ENCODE measurements at regions not wholly inside any gene's neighbourhood (a gene's known extent, or its start where the extent isn't known, plus 50 kb on each side); places are given as distances from the start of the nearest gene placed in this dataset.

- no peak overlapping the region for H3K4me2 ChIP-seq (ENCODE audit: extremely low read depth, insufficient read depth, low read length)
- H3K4me3 ChIP-seq (replicated peaks in 1 of 4; ENCODE audit: control extremely low read depth in 1 of 4, insufficient read depth in 1 of 4, low read depth in 3 of 4, low read length in 4 of 4), result no peak overlapping the region
- H3K27ac ChIP-seq (ENCODE audit: insufficient read depth, low read length), result no peak overlapping the region
- no peak overlapping the region for H2AFZ ChIP-seq (ENCODE audit: low read length)
- no peaks in the 10 kb centered on the region for H3K27me3 ChIP-seq (ENCODE audit: control insufficient read depth, insufficient read depth, low read length)
- H3K79me2 ChIP-seq (ENCODE audit: control insufficient read depth, insufficient read depth, low read length), result no peaks in the 10 kb centered on the region
- H3K9me3 ChIP-seq (ENCODE audit: control insufficient read depth, insufficient read depth, low read depth, low read length), result no peaks in the 10 kb centered on the region
- H3K36me3 ChIP-seq (ENCODE audit: control insufficient read depth, insufficient read depth, low read length), result no peaks in the 10 kb centered on the region
- TF ChIP-seq CTCF (conservative IDR thresholded peaks at IDR 0.05 in 1 of 2, IDR thresholded peaks at IDR 0.05 in 1 of 2; ENCODE audit: low read depth in 1 of 2, low read length in 2 of 2), result no peak
- no peak for TF ChIP-seq EZH2 (IDR thresholded peaks at IDR 0.05; ENCODE audit: low read length, missing control alignments)
- H4K20me1 ChIP-seq (ENCODE audit: control insufficient read depth, extremely low read depth, insufficient read depth, low read length), result no peaks in the 10 kb centered on the region
- DNase-seq (ENCODE audit: low read depth in 2 of 2), result no peak
- H3K9ac ChIP-seq (ENCODE audit: insufficient read depth, low read length), result no peak overlapping the region
- no peaks in the 10 kb centered on the region for H3K4me1 ChIP-seq (ENCODE audit: control insufficient read depth, extremely low read depth, insufficient read depth, low read length)
Measured at GRCh38 chr16:9449597-9449996, 358.2 kb downstream of the HAPSTR1 start.

GRCh38 chr16:9457215-9457614 is 365.8 kb downstream of the HAPSTR1 start:
- Histone ChIP-seq H3K36me3 (ENCODE audit: control insufficient read depth, insufficient read depth, low read length) (no peaks in the 10 kb centered on the region), H3K79me2 (ENCODE audit: control insufficient read depth, insufficient read depth, low read length) (no peaks in the 10 kb centered on the region), H3K9me3 (ENCODE audit: control insufficient read depth, insufficient read depth, low read depth, low read length) (no peaks in the 10 kb centered on the region), H3K4me2 (ENCODE audit: extremely low read depth, insufficient read depth, low read length) (no peak overlapping the region), H3K27me3 (ENCODE audit: control insufficient read depth, insufficient read depth, low read length) (no peaks in the 10 kb centered on the region), H2AFZ (ENCODE audit: low read length) (no peak overlapping the region), H4K20me1 (ENCODE audit: control insufficient read depth, extremely low read depth, insufficient read depth, low read length) (no peaks in the 10 kb centered on the region), H3K9ac (ENCODE audit: insufficient read depth, low read length) (no peak overlapping the region), H3K4me3 (replicated peaks in 1 of 4; ENCODE audit: control extremely low read depth in 1 of 4, insufficient read depth in 1 of 4, low read depth in 3 of 4, low read length in 4 of 4) (no peak overlapping the region), H3K27ac (ENCODE audit: insufficient read depth, low read length) (no peak overlapping the region), H3K4me1 (ENCODE audit: control insufficient read depth, extremely low read depth, insufficient read depth, low read length) (no peaks in the 10 kb centered on the region)
- no peak for DNase-seq (ENCODE audit: low read depth in 2 of 2)
- TF ChIP-seq EZH2 (IDR thresholded peaks at IDR 0.05; ENCODE audit: low read length, missing control alignments) (no peak), CTCF (conservative IDR thresholded peaks at IDR 0.05 in 1 of 2, IDR thresholded peaks at IDR 0.05 in 1 of 2; ENCODE audit: low read depth in 1 of 2, low read length in 2 of 2) (no peak)

GRCh38 chr16:9458816-9459215 is 367.4 kb downstream of the HAPSTR1 start:
- TF ChIP-seq EZH2 (IDR thresholded peaks at IDR 0.05; ENCODE audit: low read length, missing control alignments) (no peak), CTCF (conservative IDR thresholded peaks at IDR 0.05 in 1 of 2, IDR thresholded peaks at IDR 0.05 in 1 of 2; ENCODE audit: low read depth in 1 of 2, low read length in 2 of 2) (no peak)
- no peaks in the 10 kb centered on the region for H3K4me1 ChIP-seq (ENCODE audit: control insufficient read depth, extremely low read depth, insufficient read depth, low read length)
- H3K9ac ChIP-seq (ENCODE audit: insufficient read depth, low read length), result no peak overlapping the region
- H3K36me3 ChIP-seq (ENCODE audit: control insufficient read depth, insufficient read depth, low read length), result no peaks in the 10 kb centered on the region
- H3K4me3 ChIP-seq (replicated peaks in 1 of 4; ENCODE audit: control extremely low read depth in 1 of 4, insufficient read depth in 1 of 4, low read depth in 3 of 4, low read length in 4 of 4), result no peak overlapping the region
- H3K79me2 ChIP-seq (ENCODE audit: control insufficient read depth, insufficient read depth, low read length), result no peaks in the 10 kb centered on the region
- no peak overlapping the region for H2AFZ ChIP-seq (ENCODE audit: low read length)
- DNase-seq (ENCODE audit: low read depth in 2 of 2), result no peak
- no peaks in the 10 kb centered on the region for H3K27me3 ChIP-seq (ENCODE audit: control insufficient read depth, insufficient read depth, low read length)
- no peaks in the 10 kb centered on the region for H3K9me3 ChIP-seq (ENCODE audit: control insufficient read depth, insufficient read depth, low read depth, low read length)
- no peak overlapping the region for H3K27ac ChIP-seq (ENCODE audit: insufficient read depth, low read length)
- H3K4me2 ChIP-seq (ENCODE audit: extremely low read depth, insufficient read depth, low read length), result no peak overlapping the region
- no peaks in the 10 kb centered on the region for H4K20me1 ChIP-seq (ENCODE audit: control insufficient read depth, extremely low read depth, insufficient read depth, low read length)

All from fibroblast of lung (primary cell).